ENCODE measurements at regions not wholly inside any gene's neighbourhood (a gene's known extent, or its start where the extent isn't known, plus 50 kb on each side); places are given as distances from the start of the nearest gene placed in this dataset. TPM values are rescaled to one million over a fixed set of nuclear protein-coding genes. Genes with fewer than 3 reads are reported as not detected.

- no peak overlapping the region for H3K4me3 ChIP-seq (ENCODE audit: low read depth, low read length)
- DNase-seq (ENCODE audit: low read depth), result no peak
- no peak for TF ChIP-seq CTCF (IDR thresholded peaks at IDR 0.05; ENCODE audit: insufficient read depth, low read depth, low read length)
Observed at GRCh38 chr12:42639556-42639955, 50.0 kb upstream of the PRICKLE1 start.

Small RNA genes lying in the stretch of these regions (small RNA-seq; reads per million reads assigned to genes)
- gene MRPS36P5 (not detected), gene RPS27P21 (not detected)

All from fibroblast of villous mesenchyme (primary cell).